D721Med (cell line): ENCODE measurements at regions not wholly inside any gene's neighbourhood (a gene's known extent, or its start where the extent isn't known, plus 50 kb on each side); places are given as distances from the start of the nearest gene placed in this dataset.

Experiments used
- DNase-seq: peaks from one replicate; pipeline ENCODE4 v3.0.0; 2011; ENCODE audit warnings: low spot score; ENCODE audit not compliant: insufficient read length
- FAIRE-seq: peaks from 2 replicates; lab custom pipeline; 2011; peaks lifted over from hg19 to GRCh38; lab: Jason Lieb, UNC
- TF ChIP-seq, protein P1 (sequence below): IDR thresholded peaks from 2 replicates; pipeline ENCODE4 v1.5.1; 2012; ENCODE audit warnings: mild to moderate bottlenecking, control low read depth; ENCODE audit not compliant: insufficient read depth; ENCODE audit errors: missing control alignments

DNA sequence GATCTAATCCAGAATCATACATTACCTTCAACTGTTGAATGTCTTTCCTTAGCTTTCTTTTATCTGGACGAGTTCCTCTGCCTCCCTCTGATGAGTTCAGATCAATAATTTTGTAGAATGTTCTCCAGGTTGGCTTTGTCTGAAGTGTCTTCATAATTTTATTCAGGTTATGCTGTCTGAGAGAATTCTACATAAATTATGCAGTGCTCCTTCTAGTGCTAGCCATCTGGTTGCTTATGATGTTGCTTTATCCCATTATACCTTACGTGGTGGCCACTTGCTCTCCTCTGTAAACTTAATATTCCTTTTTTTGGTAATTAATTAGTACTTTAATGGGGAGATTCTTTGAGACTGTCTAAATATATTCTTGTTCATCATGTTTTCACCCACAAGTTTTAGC is 67.7 kb upstream of the PTCHD4 start:
- FAIRE-seq, result no peak
- TF ChIP-seq, protein P1, sequence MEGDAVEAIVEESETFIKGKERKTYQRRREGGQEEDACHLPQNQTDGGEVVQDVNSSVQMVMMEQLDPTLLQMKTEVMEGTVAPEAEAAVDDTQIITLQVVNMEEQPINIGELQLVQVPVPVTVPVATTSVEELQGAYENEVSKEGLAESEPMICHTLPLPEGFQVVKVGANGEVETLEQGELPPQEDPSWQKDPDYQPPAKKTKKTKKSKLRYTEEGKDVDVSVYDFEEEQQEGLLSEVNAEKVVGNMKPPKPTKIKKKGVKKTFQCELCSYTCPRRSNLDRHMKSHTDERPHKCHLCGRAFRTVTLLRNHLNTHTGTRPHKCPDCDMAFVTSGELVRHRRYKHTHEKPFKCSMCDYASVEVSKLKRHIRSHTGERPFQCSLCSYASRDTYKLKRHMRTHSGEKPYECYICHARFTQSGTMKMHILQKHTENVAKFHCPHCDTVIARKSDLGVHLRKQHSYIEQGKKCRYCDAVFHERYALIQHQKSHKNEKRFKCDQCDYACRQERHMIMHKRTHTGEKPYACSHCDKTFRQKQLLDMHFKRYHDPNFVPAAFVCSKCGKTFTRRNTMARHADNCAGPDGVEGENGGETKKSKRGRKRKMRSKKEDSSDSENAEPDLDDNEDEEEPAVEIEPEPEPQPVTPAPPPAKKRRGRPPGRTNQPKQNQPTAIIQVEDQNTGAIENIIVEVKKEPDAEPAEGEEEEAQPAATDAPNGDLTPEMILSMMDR, result no peak
- no peak for DNase-seq

DNA sequence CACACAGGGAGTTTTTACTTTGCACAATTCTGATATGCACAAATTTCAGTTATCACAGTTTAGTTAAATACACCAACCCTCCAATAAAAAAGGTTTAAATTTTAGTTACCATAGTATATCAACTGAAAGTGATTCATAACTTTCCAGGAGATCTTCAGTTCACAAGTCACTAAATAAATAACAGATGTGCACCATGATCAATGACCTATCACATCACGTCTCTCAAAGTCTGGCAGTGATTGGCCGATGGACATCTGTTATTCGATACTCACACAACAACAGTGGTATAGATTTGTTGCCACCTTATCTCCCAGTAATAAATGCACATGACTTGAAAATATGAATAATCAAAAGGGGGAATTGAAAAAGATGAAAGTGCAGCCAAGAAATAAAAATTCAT is 66.8 kb upstream of the PTCHD4 start:
- FAIRE-seq, result no peak
- TF ChIP-seq, protein P1, result no peak
- DNase-seq, result no peak

DNA sequence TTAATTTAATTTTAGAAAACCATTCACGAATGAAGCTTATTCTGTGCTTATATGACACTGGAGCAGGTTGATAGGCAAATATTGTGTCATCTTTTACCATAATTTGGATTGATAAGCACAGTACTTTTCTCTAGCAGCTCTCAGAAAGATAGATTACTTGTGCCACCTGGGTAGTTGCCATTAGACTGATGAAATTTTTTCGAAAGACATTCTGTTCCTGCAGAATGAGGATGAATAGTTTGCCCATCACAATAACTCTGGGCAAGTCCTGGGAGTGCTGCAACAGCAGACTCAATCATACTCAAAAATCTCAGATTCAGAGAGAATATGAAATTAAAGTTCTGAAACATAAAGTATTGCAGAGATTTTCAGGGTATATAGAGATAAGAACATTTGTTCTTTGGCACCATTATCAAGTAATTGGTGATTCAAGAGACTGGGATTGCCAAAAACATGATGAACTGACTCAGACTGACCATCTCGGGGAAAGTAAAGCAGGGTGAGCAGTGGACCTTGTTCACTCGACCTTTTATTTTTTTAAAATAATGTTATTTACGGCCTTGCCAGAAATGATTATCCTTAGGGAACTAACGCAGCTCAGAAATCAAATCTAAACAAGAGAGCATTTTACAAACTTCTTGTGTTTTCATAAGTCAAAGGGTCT is 65.8 kb upstream of the PTCHD4 start:
- TF ChIP-seq, protein P1, result no peak
- FAIRE-seq, result no peak

DNA sequence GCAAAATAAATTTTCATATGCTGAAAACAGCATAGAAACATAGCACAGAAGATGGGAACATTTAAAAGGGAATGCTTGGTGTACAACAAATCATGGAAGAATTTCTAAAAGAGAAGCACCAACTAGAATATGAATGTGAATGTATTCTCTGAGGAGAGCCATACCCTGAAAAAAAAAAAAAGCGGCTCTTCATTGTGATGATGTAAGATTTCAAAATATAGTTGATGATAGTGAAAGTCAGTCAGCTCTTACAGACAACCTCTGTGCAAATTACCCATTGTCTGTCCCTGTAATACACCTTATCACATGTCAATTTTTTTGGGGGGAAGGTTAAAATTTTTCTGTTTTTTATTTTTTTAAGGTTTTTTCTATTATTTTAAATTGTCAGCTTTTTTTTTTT is 58.6 kb upstream of the PTCHD4 start:
- TF ChIP-seq, protein P1, result no peak
- FAIRE-seq, result no peak
- DNase-seq, result no peak

More for the DNA sequence above, 65.8 kb upstream of the PTCHD4 start:
- DNase-seq, result no peak
